ENCODE measurements at regions not wholly inside any gene's neighbourhood (a gene's known extent, or its start where the extent isn't known, plus 50 kb on each side); places are given as distances from the start of the nearest gene placed in this dataset.

DNA sequence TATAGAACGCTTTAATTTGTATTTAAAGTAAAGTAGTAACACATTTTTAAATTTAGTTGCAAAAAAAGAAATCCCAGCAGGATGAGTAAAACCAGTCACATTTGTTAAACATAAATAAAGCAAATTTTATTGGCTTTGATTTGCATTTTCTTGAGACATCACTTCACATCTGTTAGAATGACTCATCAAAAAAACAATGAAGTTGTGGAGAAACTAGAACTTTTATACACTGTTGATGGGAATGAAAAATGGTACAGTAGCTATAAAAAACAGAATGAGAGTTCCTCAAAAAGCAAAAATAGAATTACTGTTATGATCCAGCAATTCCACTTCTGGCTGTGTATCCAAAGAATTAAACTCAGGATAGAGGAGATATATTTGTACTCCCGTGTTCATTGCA lies 454.0 kb upstream of the KLHL4 start:
- TF ChIP-seq, protein P1, sequence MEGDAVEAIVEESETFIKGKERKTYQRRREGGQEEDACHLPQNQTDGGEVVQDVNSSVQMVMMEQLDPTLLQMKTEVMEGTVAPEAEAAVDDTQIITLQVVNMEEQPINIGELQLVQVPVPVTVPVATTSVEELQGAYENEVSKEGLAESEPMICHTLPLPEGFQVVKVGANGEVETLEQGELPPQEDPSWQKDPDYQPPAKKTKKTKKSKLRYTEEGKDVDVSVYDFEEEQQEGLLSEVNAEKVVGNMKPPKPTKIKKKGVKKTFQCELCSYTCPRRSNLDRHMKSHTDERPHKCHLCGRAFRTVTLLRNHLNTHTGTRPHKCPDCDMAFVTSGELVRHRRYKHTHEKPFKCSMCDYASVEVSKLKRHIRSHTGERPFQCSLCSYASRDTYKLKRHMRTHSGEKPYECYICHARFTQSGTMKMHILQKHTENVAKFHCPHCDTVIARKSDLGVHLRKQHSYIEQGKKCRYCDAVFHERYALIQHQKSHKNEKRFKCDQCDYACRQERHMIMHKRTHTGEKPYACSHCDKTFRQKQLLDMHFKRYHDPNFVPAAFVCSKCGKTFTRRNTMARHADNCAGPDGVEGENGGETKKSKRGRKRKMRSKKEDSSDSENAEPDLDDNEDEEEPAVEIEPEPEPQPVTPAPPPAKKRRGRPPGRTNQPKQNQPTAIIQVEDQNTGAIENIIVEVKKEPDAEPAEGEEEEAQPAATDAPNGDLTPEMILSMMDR (IDR thresholded peaks at IDR 0.05; ENCODE audit: insufficient read depth, low read length, poor library complexity, severe bottlenecking) = no peak
- no peak for TF ChIP-seq EZH2phosphoT487 (conservative IDR thresholded peaks at IDR 0.05; ENCODE audit: low read length)
